ENCODE measurements at regions not wholly inside any gene's neighbourhood (a gene's known extent, or its start where the extent isn't known, plus 50 kb on each side); places are given as distances from the start of the nearest gene placed in this dataset.

DNA sequence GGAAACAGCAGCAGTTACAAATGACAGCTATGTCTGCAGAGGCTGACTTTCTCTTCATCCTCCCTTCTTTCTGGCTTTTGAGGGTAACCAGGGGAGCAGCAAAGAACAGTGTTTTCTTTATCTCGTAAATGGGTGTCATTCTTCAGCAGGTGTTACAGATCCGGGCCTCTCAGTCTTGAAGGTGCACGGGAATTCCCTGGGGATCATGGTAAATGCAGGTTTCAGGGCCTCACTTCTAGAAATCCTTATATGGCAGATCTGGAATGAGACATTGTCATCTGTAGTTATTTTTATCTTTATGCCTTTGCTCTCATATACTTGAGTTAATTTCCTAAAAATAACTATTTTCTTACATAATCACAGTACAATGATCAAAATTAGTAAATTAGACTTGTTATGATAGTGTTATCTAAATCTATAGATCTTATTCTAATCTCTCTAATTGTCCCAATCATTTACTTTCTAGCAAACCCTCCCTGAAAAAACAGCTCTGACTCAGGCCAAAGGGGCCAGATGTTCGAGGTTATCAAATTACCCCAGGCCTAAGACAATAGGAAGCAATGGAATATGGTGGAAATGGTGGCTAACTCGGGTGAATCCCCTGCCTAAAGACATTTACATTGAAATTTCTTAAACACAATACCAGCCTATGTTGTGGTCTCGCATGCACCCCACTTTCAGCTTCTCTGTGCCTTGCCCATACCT lies 145.0 kb downstream of the CAND1 start:
- TF ChIP-seq POLR2A (IDR thresholded peaks at IDR 0.05; ENCODE audit: low read depth, low read length) (no peak), CEBPB (IDR thresholded peaks at IDR 0.05; ENCODE audit: low read depth, low read length) (no peak), RCOR1 (IDR thresholded peaks at IDR 0.05; ENCODE audit: insufficient replicate concordance, low read length) (no peak), SMC3 (IDR thresholded peaks at IDR 0.05; ENCODE audit: low read depth, low read length) (no peak), BHLHE40 (IDR thresholded peaks at IDR 0.05; ENCODE audit: low read depth, low read length) (no peak), MAZ (IDR thresholded peaks at IDR 0.05; ENCODE audit: borderline replicate concordance, low read depth, low read length) (no peak), FOS (IDR thresholded peaks at IDR 0.05; ENCODE audit: low read depth, low read length) (no peak)
- TF ChIP-seq, protein P1, sequence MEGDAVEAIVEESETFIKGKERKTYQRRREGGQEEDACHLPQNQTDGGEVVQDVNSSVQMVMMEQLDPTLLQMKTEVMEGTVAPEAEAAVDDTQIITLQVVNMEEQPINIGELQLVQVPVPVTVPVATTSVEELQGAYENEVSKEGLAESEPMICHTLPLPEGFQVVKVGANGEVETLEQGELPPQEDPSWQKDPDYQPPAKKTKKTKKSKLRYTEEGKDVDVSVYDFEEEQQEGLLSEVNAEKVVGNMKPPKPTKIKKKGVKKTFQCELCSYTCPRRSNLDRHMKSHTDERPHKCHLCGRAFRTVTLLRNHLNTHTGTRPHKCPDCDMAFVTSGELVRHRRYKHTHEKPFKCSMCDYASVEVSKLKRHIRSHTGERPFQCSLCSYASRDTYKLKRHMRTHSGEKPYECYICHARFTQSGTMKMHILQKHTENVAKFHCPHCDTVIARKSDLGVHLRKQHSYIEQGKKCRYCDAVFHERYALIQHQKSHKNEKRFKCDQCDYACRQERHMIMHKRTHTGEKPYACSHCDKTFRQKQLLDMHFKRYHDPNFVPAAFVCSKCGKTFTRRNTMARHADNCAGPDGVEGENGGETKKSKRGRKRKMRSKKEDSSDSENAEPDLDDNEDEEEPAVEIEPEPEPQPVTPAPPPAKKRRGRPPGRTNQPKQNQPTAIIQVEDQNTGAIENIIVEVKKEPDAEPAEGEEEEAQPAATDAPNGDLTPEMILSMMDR (conservative IDR thresholded peaks at IDR 0.05; ENCODE audit: low read depth, low read length): no peak
